ENCODE measurements at regions not wholly inside any gene's neighbourhood (a gene's known extent, or its start where the extent isn't known, plus 50 kb on each side); places are given as distances from the start of the nearest gene placed in this dataset.

DNA sequence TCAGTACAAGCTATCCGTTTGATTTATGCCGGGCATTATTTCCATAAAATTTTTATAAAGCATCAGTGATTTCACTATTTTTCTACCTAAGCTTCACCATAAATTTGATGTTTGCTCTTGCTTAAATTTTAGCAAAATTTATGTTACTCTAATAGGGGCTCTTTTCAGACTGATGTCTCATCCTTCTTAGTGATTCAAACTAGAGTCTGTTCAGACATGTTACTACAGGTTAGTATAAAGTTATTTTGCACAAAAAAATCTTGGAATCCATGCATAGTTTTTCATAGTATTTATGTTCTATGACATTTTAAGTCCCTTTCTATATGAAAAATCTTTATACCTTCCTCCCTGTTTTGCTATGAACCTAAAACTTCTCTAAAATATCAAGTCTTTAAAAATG lies 1151.9 kb downstream of the SLITRK5 start:
- intact Hi-C loops (cut with micrococcal nuclease) (no loop called here), dilution Hi-C loops (cut with HindIII; ENCODE audit: low sequenced_read_pairs, unreplicated experiment) (no loop called here), in situ Hi-C loops (cut with MboI; ENCODE audit: low sequenced_read_pairs) (no loop called here)
- Histone ChIP-seq H2BK5ac (ENCODE audit: low read depth, low read length, poor library complexity, severe bottlenecking) (no peak overlapping the region), H3K9me1 (ENCODE audit: insufficient read depth, low read length) (no peaks in the 10 kb centered on the region), H2BK20ac (ENCODE audit: low read depth, low read length) (no peak overlapping the region), H3K27ac (ENCODE audit: insufficient read depth, low read length) (no peak overlapping the region), H3K18ac (ENCODE audit: low read depth, low read length) (no peak overlapping the region), H3K14ac (replicated peaks; ENCODE audit: low read depth, low read length) (no peak overlapping the region), H4K8ac (ENCODE audit: low read depth in 2 of 2, low read length in 2 of 2) (no peak overlapping the region), H3K27me3 (ENCODE audit: control insufficient read depth, insufficient read depth, low read length) (no peaks in the 10 kb centered on the region), H3K4me2 (ENCODE audit: low read depth, low read length) (no peak overlapping the region), H3K36me3 (ENCODE audit: control insufficient read depth, insufficient read depth, low read length) (no peaks in the 10 kb centered on the region), H2BK15ac (ENCODE audit: low read depth, low read length) (no peak overlapping the region), H2BK120ac (ENCODE audit: low read depth, low read length) (no peak overlapping the region), H3K4ac (ENCODE audit: low read depth, low read length) (no peak overlapping the region), H3K23ac (ENCODE audit: low read depth, low read length) (no peak overlapping the region), H3K4me3 (ENCODE audit: insufficient read depth, low read depth, low read length) (no peak overlapping the region), H4K91ac (ENCODE audit: insufficient read depth, low read depth, low read length) (no peak overlapping the region), H3K9ac (ENCODE audit: low read depth, low read length) (no peak overlapping the region), H3K79me1 (ENCODE audit: low read depth in 1 of 2, low read length in 2 of 2) (no peaks in the 10 kb centered on the region), H2AK5ac (ENCODE audit: low read depth, low read length) (no peak overlapping the region), H4K20me1 (ENCODE audit: insufficient read depth, low read length) (no peaks in the 10 kb centered on the region), H3K56ac (ENCODE audit: extremely low read depth, insufficient read depth, low read length) (no peak overlapping the region), H3K9me3 (ENCODE audit: control insufficient read depth, insufficient read depth, low read length) (no peaks in the 10 kb centered on the region), H2AK9ac (replicated peaks; ENCODE audit: low read depth, low read length, poor library complexity) (no peak overlapping the region), H2AFZ (replicated peaks; ENCODE audit: low read length, poor library complexity) (no peak overlapping the region), H4K5ac (ENCODE audit: low read depth, low read length) (no peak overlapping the region), H3K4me1 (ENCODE audit: control insufficient read depth, insufficient read depth, low read length) (no peaks in the 10 kb centered on the region)
- no peak for TF ChIP-seq RCOR1 (IDR thresholded peaks at IDR 0.05; ENCODE audit: insufficient replicate concordance, low read length)
- no peak for TF ChIP-seq MXI1 (IDR thresholded peaks at IDR 0.05; ENCODE audit: borderline replicate concordance, low read depth, low read length)
- no peak for TF ChIP-seq SMC3 (IDR thresholded peaks at IDR 0.05; ENCODE audit: low read depth, low read length)
- TF ChIP-seq CEBPB (IDR thresholded peaks at IDR 0.05; ENCODE audit: low read depth, low read length) = no peak
- TF ChIP-seq FOS (IDR thresholded peaks at IDR 0.05; ENCODE audit: low read depth, low read length) = no peak
- TF ChIP-seq BHLHE40 (IDR thresholded peaks at IDR 0.05; ENCODE audit: low read depth, low read length) = no peak
- TF ChIP-seq POLR2A (IDR thresholded peaks at IDR 0.05; ENCODE audit: low read depth, low read length) = no peak
- TF ChIP-seq NFE2L2 (IDR thresholded peaks at IDR 0.05; ENCODE audit: low read depth, low read length) = no peak
- TF ChIP-seq, protein P1, sequence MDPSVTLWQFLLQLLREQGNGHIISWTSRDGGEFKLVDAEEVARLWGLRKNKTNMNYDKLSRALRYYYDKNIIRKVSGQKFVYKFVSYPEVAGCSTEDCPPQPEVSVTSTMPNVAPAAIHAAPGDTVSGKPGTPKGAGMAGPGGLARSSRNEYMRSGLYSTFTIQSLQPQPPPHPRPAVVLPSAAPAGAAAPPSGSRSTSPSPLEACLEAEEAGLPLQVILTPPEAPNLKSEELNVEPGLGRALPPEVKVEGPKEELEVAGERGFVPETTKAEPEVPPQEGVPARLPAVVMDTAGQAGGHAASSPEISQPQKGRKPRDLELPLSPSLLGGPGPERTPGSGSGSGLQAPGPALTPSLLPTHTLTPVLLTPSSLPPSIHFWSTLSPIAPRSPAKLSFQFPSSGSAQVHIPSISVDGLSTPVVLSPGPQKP (IDR thresholded peaks at IDR 0.05; ENCODE audit: borderline replicate concordance, low read depth, low read length) = no peak
- TF ChIP-seq, protein P2, sequence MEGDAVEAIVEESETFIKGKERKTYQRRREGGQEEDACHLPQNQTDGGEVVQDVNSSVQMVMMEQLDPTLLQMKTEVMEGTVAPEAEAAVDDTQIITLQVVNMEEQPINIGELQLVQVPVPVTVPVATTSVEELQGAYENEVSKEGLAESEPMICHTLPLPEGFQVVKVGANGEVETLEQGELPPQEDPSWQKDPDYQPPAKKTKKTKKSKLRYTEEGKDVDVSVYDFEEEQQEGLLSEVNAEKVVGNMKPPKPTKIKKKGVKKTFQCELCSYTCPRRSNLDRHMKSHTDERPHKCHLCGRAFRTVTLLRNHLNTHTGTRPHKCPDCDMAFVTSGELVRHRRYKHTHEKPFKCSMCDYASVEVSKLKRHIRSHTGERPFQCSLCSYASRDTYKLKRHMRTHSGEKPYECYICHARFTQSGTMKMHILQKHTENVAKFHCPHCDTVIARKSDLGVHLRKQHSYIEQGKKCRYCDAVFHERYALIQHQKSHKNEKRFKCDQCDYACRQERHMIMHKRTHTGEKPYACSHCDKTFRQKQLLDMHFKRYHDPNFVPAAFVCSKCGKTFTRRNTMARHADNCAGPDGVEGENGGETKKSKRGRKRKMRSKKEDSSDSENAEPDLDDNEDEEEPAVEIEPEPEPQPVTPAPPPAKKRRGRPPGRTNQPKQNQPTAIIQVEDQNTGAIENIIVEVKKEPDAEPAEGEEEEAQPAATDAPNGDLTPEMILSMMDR (conservative IDR thresholded peaks at IDR 0.05; ENCODE audit: low read depth, low read length) = no peak
- no peak for TF ChIP-seq RFX5 (IDR thresholded peaks at IDR 0.05; ENCODE audit: low read depth, low read length)
- CTCF ChIA-PET = no interaction called here
- POLR2A ChIA-PET (ENCODE audit: unreplicated experiment) = no interaction called here
- WGBS, 2 experiments (ENCODE audit: extremely low coverage in 2 of 2, insufficient read length in 1 of 2) = no CpG with 5 or more reads among the region's 2 CpGs
- DNase-seq (no peak), ATAC-seq (ENCODE audit: low read depth) (no peak)
- no TSS peak for BruUV-seq (replicated peaks)

All from IMR-90 (cell line).